ENCODE measurements at regions not wholly inside any gene's neighbourhood (a gene's known extent, or its start where the extent isn't known, plus 50 kb on each side); places are given as distances from the start of the nearest gene placed in this dataset.

- intact Hi-C loops (cut with DNase I): no loop called here
- WGBS (ENCODE audit: insufficient coverage, low coverage, low lambda C conversion rate, missing lambda C conversion rate): 30% methylated on average over 3 of the region's 9 CpGs
- ATAC-seq: peak in 1 of 4 donors; percentile 16
- TF ChIP-seq POLR2A (IDR thresholded peaks at IDR 0.05): no peak
- TF ChIP-seq CTCF (IDR thresholded peaks at IDR 0.05): no peak
- Histone ChIP-seq H3K4me1 (no peaks in the 10 kb centered on the region), H3K27me3 (no peaks in the 10 kb centered on the region), H3K4me3 (no peak overlapping the region), H3K9me3 (no peaks in the 10 kb centered on the region), H3K36me3 (no peaks in the 10 kb centered on the region), H3K27ac (no peak overlapping the region)
- no peak for DNase-seq
Measured at GRCh38 chr3:161977850-161978249, 481.2 kb downstream of the OTOL1 start.

DNA sequence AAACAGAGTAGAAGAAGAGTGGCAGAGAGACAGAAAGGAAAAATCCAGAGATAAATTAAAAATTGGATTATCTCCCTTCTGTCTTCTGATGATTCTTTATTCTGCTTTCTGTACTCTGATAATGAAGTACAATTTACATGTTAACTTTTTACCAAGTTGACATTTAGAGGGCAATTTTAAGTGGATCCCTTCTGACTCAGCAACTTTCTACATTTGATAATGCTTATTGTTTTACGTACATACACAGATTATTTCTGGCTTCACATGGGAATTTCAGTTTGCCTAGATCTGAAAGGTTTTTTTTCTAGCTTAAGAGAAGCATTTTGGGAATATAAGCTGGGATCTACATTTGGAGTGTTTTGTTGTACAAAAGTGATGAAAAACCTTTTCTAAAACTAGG lies 491.3 kb downstream of the OTOL1 start:
- Histone ChIP-seq H3K9me3 (no peaks in the 10 kb centered on the region), H3K27ac (no peak overlapping the region), H3K36me3 (no peaks in the 10 kb centered on the region), H3K27me3 (no peaks in the 10 kb centered on the region), H3K4me3 (no peak overlapping the region), H3K4me1 (no peaks in the 10 kb centered on the region)
- intact Hi-C loops (cut with DNase I): no loop called here
- ATAC-seq (no peak), DNase-seq (no peak)
- 30% methylated on average over 1 of the region's 1 CpG for WGBS (ENCODE audit: insufficient coverage, low coverage, low lambda C conversion rate, missing lambda C conversion rate)
- TF ChIP-seq POLR2A (IDR thresholded peaks at IDR 0.05) (no peak), CTCF (IDR thresholded peaks at IDR 0.05) (no peak)

DNA sequence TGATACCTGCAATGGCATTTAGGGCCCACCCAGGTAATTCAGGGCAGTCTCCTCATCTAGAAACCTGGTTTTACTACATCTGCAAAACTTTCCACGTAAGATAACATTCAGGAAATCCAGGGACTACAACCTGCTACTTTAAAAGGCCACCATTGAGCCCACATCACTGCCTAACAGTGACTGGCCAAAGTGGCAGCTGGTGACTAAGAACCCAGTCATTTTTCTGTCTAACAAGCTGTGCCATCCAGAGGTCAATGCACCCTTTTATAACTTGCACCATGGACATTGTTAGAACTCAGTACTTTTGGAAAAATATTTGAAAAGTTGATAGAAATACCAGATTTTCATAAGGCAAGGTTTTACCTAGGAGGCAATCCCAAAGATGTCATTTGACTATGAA lies 492.4 kb downstream of the OTOL1 start:
- WGBS (ENCODE audit: insufficient coverage, low coverage, low lambda C conversion rate, missing lambda C conversion rate): 33% methylated on average over 1 of the region's 1 CpG
- no peaks in the 10 kb centered on the region for H3K4me1 ChIP-seq
- no peaks in the 10 kb centered on the region for H3K36me3 ChIP-seq
- H3K27ac ChIP-seq: no peak overlapping the region
- ATAC-seq: no peak
- no peak for DNase-seq
- intact Hi-C loops (cut with DNase I): no loop called here
- H3K9me3 ChIP-seq: no peaks in the 10 kb centered on the region
- TF ChIP-seq POLR2A (IDR thresholded peaks at IDR 0.05) (no peak), CTCF (IDR thresholded peaks at IDR 0.05) (no peak)
- H3K27me3 ChIP-seq: no peaks in the 10 kb centered on the region
- no peak overlapping the region for H3K4me3 ChIP-seq

- 71% methylated on average over 3 of the region's 3 CpGs for WGBS (ENCODE audit: insufficient coverage, low coverage, low lambda C conversion rate, missing lambda C conversion rate)
- no peaks in the 10 kb centered on the region for H3K9me3 ChIP-seq
- H3K4me3 ChIP-seq: no peak overlapping the region
- DNase-seq (no peak), ATAC-seq (no peak)
- no peak overlapping the region for H3K27ac ChIP-seq
- intact Hi-C loops (cut with DNase I): no loop called here
- no peaks in the 10 kb centered on the region for H3K4me1 ChIP-seq
- TF ChIP-seq POLR2A (IDR thresholded peaks at IDR 0.05): no peak
- TF ChIP-seq CTCF (IDR thresholded peaks at IDR 0.05): no peak
- no peaks in the 10 kb centered on the region for H3K36me3 ChIP-seq
- H3K27me3 ChIP-seq: no peaks in the 10 kb centered on the region
Measured at GRCh38 chr3:161990036-161990435, 493.4 kb downstream of the OTOL1 start.

DNA sequence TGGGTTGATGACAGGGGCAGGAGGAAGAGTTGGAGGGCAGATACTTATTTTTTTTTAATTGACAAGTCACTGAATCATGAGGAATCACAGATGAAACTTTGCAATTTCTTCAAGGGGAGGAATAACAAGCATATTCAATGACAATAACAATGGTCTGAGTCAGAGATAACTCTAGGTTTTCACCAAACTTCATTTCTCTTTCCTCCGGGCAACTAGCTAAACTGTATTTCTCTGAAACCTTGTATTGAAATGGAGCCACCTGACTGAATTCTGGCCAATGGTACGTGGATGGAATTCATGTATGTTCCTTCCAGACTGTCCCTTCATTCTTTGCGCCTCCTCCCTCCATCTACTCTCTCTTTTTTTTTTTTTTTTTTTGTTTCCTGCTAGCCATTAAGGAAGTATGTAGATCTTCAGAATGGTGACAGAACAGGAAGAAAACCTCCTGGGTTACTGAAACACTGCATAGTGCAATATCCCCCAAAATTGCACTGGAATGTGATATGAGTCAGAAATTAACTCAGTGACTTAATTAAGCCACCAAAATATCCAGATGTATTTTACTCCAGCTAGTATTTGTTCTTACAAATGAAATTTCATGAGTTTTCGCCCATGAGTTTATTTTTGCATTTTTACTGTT lies 495.4 kb downstream of the OTOL1 start:
- H3K27ac ChIP-seq: no peak overlapping the region
- H3K36me3 ChIP-seq: no peaks in the 10 kb centered on the region
- TF ChIP-seq POLR2A (IDR thresholded peaks at IDR 0.05) (no peak), CTCF (IDR thresholded peaks at IDR 0.05) (no peak)
- H3K4me1 ChIP-seq: no peaks in the 10 kb centered on the region
- DNase-seq (no peak), ATAC-seq (no peak)
- 56% methylated on average over 4 of the region's 4 CpGs for WGBS (ENCODE audit: insufficient coverage, low coverage, low lambda C conversion rate, missing lambda C conversion rate)
- no peaks in the 10 kb centered on the region for H3K27me3 ChIP-seq
- intact Hi-C loops (cut with DNase I): no loop called here
- no peaks in the 10 kb centered on the region for H3K9me3 ChIP-seq
- no peak overlapping the region for H3K4me3 ChIP-seq
